ENCODE measurements at regions not wholly inside any gene's neighbourhood (a gene's known extent, or its start where the extent isn't known, plus 50 kb on each side); places are given as distances from the start of the nearest gene placed in this dataset.

DNA sequence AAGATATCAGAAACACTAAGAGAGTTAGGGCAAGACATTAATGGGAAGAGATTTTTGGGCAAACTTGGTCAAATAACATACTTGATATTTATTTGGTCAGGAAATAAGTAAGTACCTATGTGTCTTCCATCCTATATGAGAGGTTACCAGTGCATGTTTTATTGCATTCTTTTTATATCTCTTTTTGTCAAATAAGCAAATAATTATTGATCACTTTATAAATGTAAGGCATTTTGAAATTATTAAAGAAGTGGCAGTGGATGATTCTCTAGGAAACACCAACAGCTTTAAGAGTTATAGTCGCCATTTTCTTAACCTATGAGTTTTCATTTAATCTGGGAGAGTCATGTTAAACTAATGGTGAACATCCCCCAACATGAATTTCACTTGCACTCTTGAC lies 453.3 kb downstream of the MEIS1 start:
- intact Hi-C loops (cut with DNase I): no loop called here
- no peak overlapping the region for H3K4me3 ChIP-seq
- DNase-seq (no peak), ATAC-seq (no peak)
- H3K27ac ChIP-seq: no peak overlapping the region
- TF ChIP-seq POLR2A (IDR thresholded peaks at IDR 0.05) (no peak), CTCF (IDR thresholded peaks at IDR 0.05) (no peak)
- H3K27me3 ChIP-seq: no peaks in the 10 kb centered on the region
- WGBS, 2 donors: 96 to 97% methylated on average over 1 of the region's 1 CpG
- no peaks in the 10 kb centered on the region for H3K9me3 ChIP-seq
- no peaks in the 10 kb centered on the region for H3K36me3 ChIP-seq (replicated peaks in 1 of 2; ENCODE audit: insufficient read depth in 1 of 2, low read depth in 2 of 2)
- peaks cover 14% of the 10 kb centered on the region for H3K4me1 ChIP-seq

DNA sequence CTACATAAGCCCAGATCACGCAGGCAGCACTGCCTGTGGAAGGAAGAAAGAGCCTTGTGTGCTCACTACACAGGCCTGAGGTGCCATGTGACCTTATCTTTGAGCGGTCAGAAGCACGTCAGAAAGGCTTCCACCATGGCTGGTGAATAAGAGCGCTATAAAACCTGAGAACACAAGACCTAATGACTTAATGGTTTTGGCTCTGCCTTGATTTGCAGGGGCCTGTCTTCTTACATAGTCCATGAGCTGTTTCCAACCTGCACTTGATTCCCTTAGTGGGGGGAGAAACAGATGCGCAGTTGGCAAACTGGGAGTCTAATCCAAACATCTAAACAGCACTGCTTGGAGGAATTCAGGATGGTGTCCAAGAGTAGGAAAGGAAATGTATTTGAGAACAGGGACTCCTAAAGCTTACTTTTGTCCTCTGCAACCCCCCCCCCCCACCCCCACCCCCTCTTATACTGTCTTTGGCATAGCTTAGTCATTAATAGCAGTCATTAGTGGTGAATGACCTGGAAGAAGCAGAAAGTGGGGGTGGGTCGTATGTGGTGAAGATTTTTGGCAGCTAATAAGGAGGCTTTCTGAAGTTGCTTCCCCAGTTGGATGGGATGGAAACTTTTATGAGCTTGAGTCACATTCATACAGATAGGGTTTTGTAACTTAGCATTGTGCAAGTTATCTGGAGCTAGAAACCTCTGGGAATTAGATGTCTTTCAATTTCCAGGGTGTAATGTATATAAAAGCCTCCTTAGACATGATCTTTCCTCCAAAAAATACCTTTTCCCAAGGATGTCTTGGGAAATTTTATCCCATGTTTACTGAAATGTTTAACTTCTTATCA lies 454.1 kb downstream of the MEIS1 start:
- Histone ChIP-seq H3K27ac (no peak overlapping the region), H3K9me3 (no peaks in the 10 kb centered on the region), H3K36me3 (replicated peaks in 1 of 2; ENCODE audit: insufficient read depth in 1 of 2, low read depth in 2 of 2) (no peaks in the 10 kb centered on the region), H3K4me3 (no peak overlapping the region), H3K4me1 (peaks cover 14% of the 10 kb centered on the region), H3K27me3 (no peaks in the 10 kb centered on the region)
- TF ChIP-seq POLR2A (IDR thresholded peaks at IDR 0.05) (no peak), CTCF (IDR thresholded peaks at IDR 0.05) (no peak)
- peak in 1 of 4 donors; percentile 29 for DNase-seq
- ATAC-seq: peak; percentile 35
- WGBS, 2 donors: 86 to 91% methylated on average over 6 of the region's 6 CpGs
- intact Hi-C loops (cut with DNase I): no loop called here

- WGBS, 2 donors: 87 to 92% methylated on average over 2 of the region's 2 CpGs
- Histone ChIP-seq H3K4me1 (peaks cover 14% of the 10 kb centered on the region), H3K27ac (no peak overlapping the region), H3K27me3 (no peaks in the 10 kb centered on the region), H3K4me3 (no peak overlapping the region), H3K36me3 (replicated peaks in 1 of 2; ENCODE audit: insufficient read depth in 1 of 2, low read depth in 2 of 2) (no peaks in the 10 kb centered on the region), H3K9me3 (no peaks in the 10 kb centered on the region)
- TF ChIP-seq POLR2A (IDR thresholded peaks at IDR 0.05) (no peak), CTCF (IDR thresholded peaks at IDR 0.05) (no peak)
- no peak for ATAC-seq
- intact Hi-C loops (cut with DNase I): no loop called here
- DNase-seq: no peak
These were observed 454.6 kb downstream of the MEIS1 start for GRCh38 chr2:66889632-66889882.

DNA sequence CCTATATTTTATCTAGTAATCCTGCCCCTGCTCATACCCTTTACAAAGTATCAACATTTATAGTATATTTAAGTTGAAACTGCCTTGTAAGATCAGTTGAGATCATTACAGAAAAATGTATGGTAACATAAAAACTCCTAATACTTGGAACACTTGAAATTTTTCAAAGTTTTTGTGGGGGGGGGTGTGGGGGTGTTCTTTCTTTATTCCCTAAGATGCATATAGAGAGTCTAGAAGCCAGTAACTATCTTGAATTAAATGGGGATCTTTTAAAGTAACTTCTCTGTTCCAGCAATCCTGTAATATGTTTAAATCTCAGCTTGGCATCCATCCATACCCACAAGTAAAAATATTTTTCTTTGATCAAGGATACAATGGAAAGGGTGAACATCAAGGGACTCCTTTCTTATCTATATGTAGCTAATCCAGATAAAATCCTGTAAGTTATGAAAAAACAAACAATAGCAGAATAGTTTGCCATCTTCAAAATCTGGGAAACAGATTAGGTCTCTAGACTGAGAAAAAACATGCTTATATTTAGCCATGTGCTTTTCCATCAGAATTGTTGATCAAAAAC lies 455.3 kb downstream of the MEIS1 start:
- intact Hi-C loops (cut with DNase I): no loop called here
- no peak for ATAC-seq
- H3K4me1 ChIP-seq: peaks cover 12% of the 10 kb centered on the region

More for the DNA sequence above, 455.3 kb downstream of the MEIS1 start:
- Histone ChIP-seq H3K27me3 (no peaks in the 10 kb centered on the region), H3K27ac (no peak overlapping the region), H3K9me3 (no peaks in the 10 kb centered on the region), H3K36me3 (replicated peaks in 1 of 2; ENCODE audit: insufficient read depth in 1 of 2, low read depth in 2 of 2) (no peaks in the 10 kb centered on the region), H3K4me3 (no peak overlapping the region)
- no peak for DNase-seq
- no peak for TF ChIP-seq CTCF (IDR thresholded peaks at IDR 0.05)
- TF ChIP-seq POLR2A (IDR thresholded peaks at IDR 0.05): no peak
